ENCODE measurements at regions not wholly inside any gene's neighbourhood (a gene's known extent, or its start where the extent isn't known, plus 50 kb on each side); places are given as distances from the start of the nearest gene placed in this dataset.

GRCh38 chr6:122116119-122116834 is 283.2 kb upstream of the HSF2 start:
- intact Hi-C loops (cut with micrococcal nuclease) = no loop called here

GRCh38 chr6:122116835-122117627 is 282.4 kb upstream of the HSF2 start:
- intact Hi-C loops (cut with micrococcal nuclease) = no loop called here

- intact Hi-C loops (cut with micrococcal nuclease) = no loop called here
Measured at GRCh38 chr6:122118945-122119506, 280.4 kb upstream of the HSF2 start.

GRCh38 chr6:122122202-122122601 is 277.2 kb upstream of the HSF2 start:
- intact Hi-C loops (cut with micrococcal nuclease) = no loop called here

- intact Hi-C loops (cut with micrococcal nuclease) = no loop called here
Measured at GRCh38 chr6:122122686-122123085, 276.8 kb upstream of the HSF2 start.

- intact Hi-C loops (cut with micrococcal nuclease) = no loop called here
Measured at GRCh38 chr6:122124908-122125307, 274.5 kb upstream of the HSF2 start.

GRCh38 chr6:122126894-122127293 is 272.6 kb upstream of the HSF2 start:
- intact Hi-C loops (cut with micrococcal nuclease) = no loop called here

GRCh38 chr6:122128445-122128844 is 271.0 kb upstream of the HSF2 start:
- intact Hi-C loops (cut with micrococcal nuclease) = no loop called here

GRCh38 chr6:122129313-122130025 is 270.0 kb upstream of the HSF2 start:
- intact Hi-C loops (cut with micrococcal nuclease) = no loop called here

- intact Hi-C loops (cut with micrococcal nuclease) = no loop called here
Measured at GRCh38 chr6:122130026-122130348, 269.5 kb upstream of the HSF2 start.

- intact Hi-C loops (cut with micrococcal nuclease) = no loop called here
Measured at GRCh38 chr6:122130518-122130917, 268.9 kb upstream of the HSF2 start.

- intact Hi-C loops (cut with micrococcal nuclease) = no loop called here
Measured at GRCh38 chr6:122136386-122136785, 263.1 kb upstream of the HSF2 start.

- intact Hi-C loops (cut with micrococcal nuclease) = no loop called here
Measured at GRCh38 chr6:122140031-122140430, 259.4 kb upstream of the HSF2 start.

- intact Hi-C loops (cut with micrococcal nuclease) = no loop called here
Measured at GRCh38 chr6:122141246-122141645, 258.2 kb upstream of the HSF2 start.

GRCh38 chr6:122143813-122144601 is 255.4 kb upstream of the HSF2 start:
- intact Hi-C loops (cut with micrococcal nuclease) = no loop called here

GRCh38 chr6:122145246-122145645 is 254.2 kb upstream of the HSF2 start:
- intact Hi-C loops (cut with micrococcal nuclease) = no loop called here

- intact Hi-C loops (cut with micrococcal nuclease) = no loop called here
Measured at GRCh38 chr6:122145741-122146240, 253.7 kb upstream of the HSF2 start.

GRCh38 chr6:122147291-122147690 is 252.2 kb upstream of the HSF2 start:
- intact Hi-C loops (cut with micrococcal nuclease) = no loop called here

- intact Hi-C loops (cut with micrococcal nuclease) = no loop called here
Measured at GRCh38 chr6:122151066-122151465, 248.4 kb upstream of the HSF2 start.

GRCh38 chr6:122151763-122152162 is 247.7 kb upstream of the HSF2 start:
- intact Hi-C loops (cut with micrococcal nuclease) = no loop called here

- intact Hi-C loops (cut with micrococcal nuclease) = no loop called here
Measured at GRCh38 chr6:122153557-122153956, 245.9 kb upstream of the HSF2 start.
